Head of caudate nucleus (tissue), 42 donors: ENCODE measurements at regions not wholly inside any gene's neighbourhood (a gene's known extent, or its start where the extent isn't known, plus 50 kb on each side); places are given as distances from the start of the nearest gene placed in this dataset.

Experiments
- DNase-seq, 42 donors: peaks; one replicate each; pipeline versions ENCODE4 v3.0.0 to v3.0.0-alpha.2; 2020 to 2021; ENCODE audit warnings: mixed read lengths in 7 of 42
- intact Hi-C: fragments of 100-400 bp; cut with DNase I; formaldehyde crosslinking; loops from one replicate; pipeline ENCODE4 v1.15.0; 2022

DNA sequence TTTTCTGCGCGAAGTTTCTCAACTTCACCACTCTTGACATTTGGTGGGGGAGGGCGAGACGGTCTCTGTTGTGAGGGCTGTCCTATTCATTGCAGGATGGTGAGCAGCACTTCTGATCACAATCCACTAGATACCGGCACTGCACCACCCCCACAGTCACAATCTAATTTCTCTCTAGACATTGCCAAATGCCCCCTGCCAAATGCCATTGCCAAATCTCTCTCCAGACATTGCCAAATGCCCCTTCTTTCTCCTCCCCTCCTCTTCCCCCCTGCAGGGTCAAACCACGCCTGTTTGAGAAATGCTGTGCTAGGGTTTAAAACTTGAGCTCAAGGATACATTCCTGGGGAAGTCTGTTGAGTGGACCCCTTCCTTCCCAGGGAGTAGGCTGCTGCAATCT is 603.5 kb upstream of the CDH4 start:
- DNase-seq: no peak
- intact Hi-C loops: no loop called here

- intact Hi-C loops: no loop called here
- DNase-seq: no peak
Observed at GRCh38 chr20:60649541-60649940, 602.5 kb upstream of the CDH4 start.

DNA sequence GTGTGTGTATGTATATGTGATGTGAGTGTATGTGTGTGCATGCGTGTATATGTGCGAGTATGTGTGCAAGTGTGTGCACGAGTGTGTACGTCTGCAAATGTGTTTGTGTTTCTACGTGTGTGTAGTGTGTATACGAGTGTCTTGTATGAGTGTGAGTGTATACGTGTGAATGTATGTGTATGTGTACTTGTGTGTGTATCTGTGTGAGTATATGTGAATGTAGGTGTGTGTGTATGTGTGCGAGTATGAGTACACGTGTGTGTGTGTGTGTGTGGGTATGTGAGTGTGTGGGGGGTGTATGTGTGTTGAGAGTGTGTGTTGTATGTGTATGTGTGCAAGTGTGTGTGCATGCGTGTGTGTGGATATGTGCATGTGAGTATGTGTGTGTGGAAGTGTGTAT is 602.0 kb upstream of the CDH4 start:
- intact Hi-C loops: no loop called here
- no peak for DNase-seq

GRCh38 chr20:60652046-60652445 is 600.0 kb upstream of the CDH4 start:
- no peak for DNase-seq
- intact Hi-C loops: no loop called here

DNA sequence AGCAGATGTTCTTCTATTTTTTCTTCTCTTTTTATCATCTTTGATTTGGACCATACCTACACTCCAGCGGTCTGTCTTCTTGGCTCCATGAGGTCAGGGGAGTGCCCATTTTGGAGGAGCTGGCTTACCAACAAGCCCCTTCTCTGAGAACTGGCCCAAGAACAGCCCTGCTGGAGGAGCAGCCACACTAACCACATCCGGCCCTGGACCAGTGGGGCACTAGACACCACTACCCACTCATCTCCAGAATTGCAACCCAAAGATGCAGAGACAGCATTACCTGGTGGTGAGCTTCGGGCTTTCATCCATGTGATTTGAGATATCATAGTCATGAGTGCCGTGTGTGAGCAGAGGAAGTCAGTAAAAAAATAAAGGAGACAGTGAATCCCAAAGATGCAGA is 599.4 kb upstream of the CDH4 start:
- intact Hi-C loops: no loop called here

DNA sequence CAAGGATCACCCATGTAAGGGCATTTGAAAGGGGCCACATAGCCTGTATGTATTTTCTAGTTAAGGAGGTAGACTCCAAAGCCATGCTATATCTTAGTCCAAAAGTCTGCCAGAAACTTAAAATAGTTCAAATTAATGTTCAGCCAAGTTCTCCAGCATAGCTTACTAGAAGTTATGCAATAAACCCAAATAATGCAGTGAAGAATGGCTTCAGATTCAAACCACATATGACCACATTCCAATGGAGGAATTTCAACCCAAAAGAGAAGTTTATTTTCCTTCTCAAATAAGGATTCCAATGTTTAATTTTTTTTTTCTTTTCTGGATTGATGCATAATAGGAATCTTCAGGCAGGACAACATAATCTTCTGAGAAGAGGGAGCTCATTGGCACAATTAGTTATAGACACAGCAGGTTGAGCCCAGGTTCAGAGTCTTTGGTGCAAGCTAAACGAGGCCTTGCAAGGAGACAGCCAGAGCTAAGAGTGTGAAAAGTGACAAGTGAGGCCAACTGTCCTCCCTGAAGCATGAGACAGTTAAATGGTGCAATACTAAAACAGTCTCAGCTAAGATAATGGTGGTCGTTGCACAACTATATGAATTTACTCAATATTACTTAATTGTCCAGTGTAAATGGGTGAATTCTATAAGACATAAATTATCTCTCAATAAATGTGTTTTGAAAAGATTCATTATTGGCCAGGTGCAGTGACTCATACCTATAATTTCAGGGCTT is 598.8 kb upstream of the CDH4 start:
- no peak for DNase-seq

More for the DNA sequence above, 599.4 kb upstream of the CDH4 start:
- DNase-seq: no peak

GRCh38 chr20:60658681-60659080 is 593.4 kb upstream of the CDH4 start:
- no peak for DNase-seq

More for the DNA sequence above, 598.8 kb upstream of the CDH4 start:
- intact Hi-C loops: no loop called here

DNA sequence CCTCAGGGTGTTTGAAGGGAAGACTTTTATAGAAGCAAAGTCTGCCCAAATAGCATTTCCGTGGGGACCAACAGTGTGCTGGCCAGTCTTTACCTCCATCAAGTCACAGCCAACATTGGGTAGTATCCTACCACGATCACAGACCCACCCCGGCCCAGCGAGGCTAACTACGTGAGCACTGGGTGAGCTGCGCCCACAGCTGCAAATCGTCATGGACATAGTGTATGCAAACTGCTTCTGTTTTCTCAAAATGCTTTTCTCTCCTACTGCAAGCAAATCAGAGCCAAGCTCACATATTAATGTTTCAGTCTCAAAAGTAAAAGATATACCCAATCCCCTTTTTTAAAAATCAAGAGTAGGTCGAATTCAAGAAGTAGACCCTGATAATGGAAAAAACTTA is 592.8 kb upstream of the CDH4 start:
- intact Hi-C loops: no loop called here
- no peak for DNase-seq

More at GRCh38 chr20:60658681-60659080, 593.4 kb upstream of the CDH4 start:
- intact Hi-C loops: no loop called here

DNA sequence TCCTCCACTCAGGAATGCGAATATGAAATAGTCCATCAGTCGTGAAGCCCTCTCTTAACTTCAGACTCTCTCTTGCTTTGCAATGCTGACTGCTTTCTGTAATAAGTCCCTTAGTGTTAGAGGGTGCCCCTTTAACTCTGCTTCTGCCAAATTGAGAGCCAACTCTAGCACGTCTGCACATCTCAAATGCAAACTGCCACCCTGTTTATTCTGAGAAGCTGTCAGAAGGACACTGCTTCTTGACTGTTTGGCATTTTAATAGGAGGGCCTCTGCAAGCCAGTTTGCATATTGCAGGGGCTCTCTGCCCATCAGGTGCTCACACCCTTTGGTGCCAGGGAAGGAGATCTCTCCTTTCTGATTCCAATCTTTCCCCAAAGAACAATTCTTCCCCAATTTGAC is 589.8 kb upstream of the CDH4 start:
- intact Hi-C loops: no loop called here
- no peak for DNase-seq

GRCh38 chr20:60664106-60664505 is 588.0 kb upstream of the CDH4 start:
- intact Hi-C loops: no loop called here
- no peak for DNase-seq

- intact Hi-C loops: no loop called here
- DNase-seq: peak in 1 of 42 donors; percentile 28
Observed at GRCh38 chr20:60667641-60668040, 584.4 kb upstream of the CDH4 start.

DNA sequence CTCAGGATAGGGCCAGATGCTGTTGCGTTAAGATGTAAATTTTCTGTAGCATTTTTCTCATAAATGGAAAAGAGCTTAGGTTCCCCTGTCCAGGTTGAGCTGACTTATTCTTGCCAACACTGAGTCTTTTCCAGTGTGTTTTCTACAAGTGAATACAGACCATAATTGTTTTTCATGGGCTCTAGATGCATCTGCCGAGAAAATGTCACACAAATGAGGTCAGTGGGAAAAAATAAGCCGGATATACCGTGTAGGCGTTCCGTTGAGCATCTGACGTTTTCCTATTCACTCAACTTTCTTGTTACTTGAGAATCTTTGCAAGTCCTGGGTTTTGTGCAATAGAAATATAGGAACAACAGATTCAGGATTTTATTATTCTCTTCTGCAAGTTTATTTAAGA is 582.9 kb upstream of the CDH4 start:
- DNase-seq: peak in 1 of 42 donors; percentile 16
- intact Hi-C loops: no loop called here

DNA sequence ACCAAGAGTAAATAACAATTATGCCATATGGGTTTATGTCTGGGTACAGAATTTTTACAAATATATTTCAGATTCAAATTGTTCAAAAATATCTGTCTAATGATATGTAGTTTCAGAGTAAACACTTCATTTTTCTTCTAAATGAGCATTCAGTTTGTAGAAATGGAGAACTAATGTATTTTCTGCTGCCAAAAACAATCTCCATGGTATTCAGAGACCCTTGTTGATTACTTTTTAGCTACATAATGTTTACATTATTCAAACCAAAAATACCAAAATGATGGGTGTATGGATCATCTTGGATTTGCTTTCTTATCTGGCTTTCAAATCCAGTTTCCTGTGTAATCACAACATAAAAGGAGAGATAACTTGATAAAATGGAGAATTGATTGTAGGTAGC is 576.0 kb upstream of the CDH4 start:
- intact Hi-C loops: no loop called here

DNA sequence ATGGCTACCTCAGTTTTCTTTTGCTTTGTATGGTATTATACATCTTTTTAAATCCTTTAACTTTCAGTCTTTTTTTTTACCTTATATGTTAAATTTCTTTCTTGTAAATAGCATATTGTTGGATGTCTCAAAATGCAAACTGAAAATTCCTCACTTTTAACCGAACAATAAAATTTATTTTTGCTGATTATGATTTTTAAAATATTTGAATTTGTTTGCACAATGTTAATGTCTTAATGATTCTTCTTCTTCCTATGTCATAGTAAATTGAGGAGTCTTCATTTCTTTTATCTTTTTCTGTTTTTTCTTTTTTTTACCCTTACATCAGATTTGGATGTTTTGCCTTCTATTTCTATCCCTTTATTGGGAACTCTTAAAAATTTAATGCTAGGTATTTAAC is 574.2 kb upstream of the CDH4 start:
- DNase-seq: no peak
- intact Hi-C loops: no loop called here

More for the DNA sequence above, 576.0 kb upstream of the CDH4 start:
- DNase-seq: no peak

DNA sequence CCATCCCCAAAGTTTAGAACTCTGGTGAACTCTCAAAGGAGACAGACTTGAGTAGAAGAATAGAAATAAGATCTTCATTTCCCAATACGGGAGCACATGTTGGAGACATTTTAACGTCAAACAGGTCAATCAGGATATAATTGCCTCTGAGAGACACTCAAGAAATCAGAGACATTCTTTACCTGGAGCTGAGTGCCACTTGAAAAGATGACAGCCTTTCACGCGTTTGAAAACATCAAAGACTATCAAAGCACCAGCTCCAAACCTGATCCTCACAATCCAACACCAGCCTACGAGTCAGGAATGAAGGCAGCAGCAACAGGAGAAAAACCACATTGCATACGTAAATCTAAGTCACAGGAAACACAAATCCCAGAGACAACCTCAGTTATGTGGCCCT is 571.5 kb upstream of the CDH4 start:
- intact Hi-C loops: no loop called here
- no peak for DNase-seq

GRCh38 chr20:60687213-60687612 is 564.8 kb upstream of the CDH4 start:
- intact Hi-C loops: no loop called here
- DNase-seq: no peak

DNA sequence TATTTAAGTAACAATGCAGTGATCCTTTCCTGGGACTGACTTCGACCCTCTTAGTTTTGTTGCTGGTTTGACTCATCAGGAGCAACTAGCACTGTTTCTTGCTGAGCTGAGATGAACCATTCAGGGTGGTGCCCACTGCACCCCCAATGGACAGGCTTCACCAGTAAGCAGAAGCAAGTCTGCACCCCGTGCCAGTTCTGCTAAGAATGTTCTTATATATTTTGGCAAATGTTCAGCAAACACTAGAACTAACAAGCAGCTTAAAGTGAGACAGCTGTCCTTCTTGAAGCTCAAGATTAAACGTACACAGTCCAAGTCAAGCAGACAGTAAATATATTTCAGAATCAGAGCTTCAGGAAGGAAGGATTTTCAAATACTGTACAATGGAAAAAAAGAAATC is 561.3 kb upstream of the CDH4 start:
- intact Hi-C loops: no loop called here
- DNase-seq: no peak

DNA sequence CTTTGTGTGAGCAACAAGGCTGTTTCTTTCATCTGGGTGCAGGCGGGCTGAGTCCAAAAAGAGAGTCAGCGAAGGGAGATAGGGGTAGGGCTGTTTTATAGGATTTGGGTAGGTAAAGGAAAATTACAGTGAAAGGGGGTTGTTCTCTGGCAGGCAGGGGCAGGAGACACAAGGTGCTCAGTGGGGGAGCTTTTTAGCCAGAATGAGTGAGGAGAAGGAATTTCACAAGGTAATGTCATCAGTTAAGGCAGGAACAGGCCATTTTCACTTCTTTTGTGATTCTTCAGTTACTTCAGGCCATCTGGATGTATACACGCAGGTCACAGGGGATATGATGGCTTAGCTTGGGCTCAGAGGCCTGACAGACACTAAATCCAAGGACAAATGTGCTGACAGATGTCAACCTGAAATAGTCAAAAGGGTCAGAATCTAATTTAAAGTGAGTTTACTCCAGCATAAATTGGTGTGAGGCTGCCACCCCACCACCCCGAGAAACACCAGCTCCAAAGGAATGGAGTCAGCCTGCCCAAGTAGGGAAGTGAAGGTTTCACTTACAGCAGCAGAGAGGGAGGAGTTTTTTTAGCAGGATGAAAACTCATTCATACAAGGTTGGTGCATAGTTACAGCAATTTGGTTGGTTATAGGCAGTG is 560.0 kb upstream of the CDH4 start:
- intact Hi-C loops: no loop called here
- no peak for DNase-seq

- intact Hi-C loops: no loop called here
- DNase-seq: no peak
Observed at GRCh38 chr20:60693496-60694133, 558.4 kb upstream of the CDH4 start.

GRCh38 chr20:60694763-60695162 is 557.3 kb upstream of the CDH4 start:
- DNase-seq: no peak
- intact Hi-C loops: no loop called here
